Mesendoderm (in vitro differentiated cells): ENCODE measurements at regions not wholly inside any gene's neighbourhood (a gene's known extent, or its start where the extent isn't known, plus 50 kb on each side); places are given as distances from the start of the nearest gene placed in this dataset.

Experiments
- DNase-seq: peaks from one replicate; pipeline ENCODE4 v3.0.0; 2013
- H2AK5ac ChIP-seq: 2 replicates; pipeline ENCODE4 v1.6.1; 2013; ENCODE audit warnings: low read length, inconsistent platforms
- H2BK120ac ChIP-seq: 2 replicates; pipeline ENCODE4 v1.6.1; 2013; ENCODE audit warnings: low read depth, mild to moderate bottlenecking, low read length, moderate library complexity, mixed read lengths
- H2BK15ac ChIP-seq: replicated peaks from 2 replicates; pipeline ENCODE4 v1.6.1; 2013; ENCODE audit warnings: low read depth, mild to moderate bottlenecking, moderate library complexity
- H2BK5ac ChIP-seq: 2 replicates; pipeline ENCODE4 v1.6.1; 2013; ENCODE audit warnings: low read length, inconsistent platforms
- H3K18ac ChIP-seq: 2 replicates; pipeline ENCODE4 v1.6.1; 2013; ENCODE audit warnings: mild to moderate bottlenecking, low read length, mixed read lengths
- H3K23ac ChIP-seq: one replicate; pipeline ENCODE4 v1.6.1; 2013; ENCODE audit warnings: low read length
- H3K27ac ChIP-seq: 2 replicates; pipeline ENCODE4 v1.5.1; 2013; ENCODE audit warnings: low read depth, mild to moderate bottlenecking, inconsistent platforms, low read length, moderate library complexity
- H3K27me3 ChIP-seq: 2 replicates; pipeline ENCODE4 v1.6.1; 2013; ENCODE audit warnings: low read length, control low read depth, mild to moderate bottlenecking, inconsistent platforms; ENCODE audit not compliant: insufficient read depth, poor library complexity
- H3K36me3 ChIP-seq: 2 replicates; pipeline ENCODE4 v1.6.1; 2013; ENCODE audit warnings: low read length, inconsistent platforms; ENCODE audit not compliant: control insufficient read depth, insufficient read depth
- H3K4ac ChIP-seq: one replicate; pipeline ENCODE4 v1.6.1; 2013; ENCODE audit warnings: low read depth, mild to moderate bottlenecking, low read length, moderate library complexity
- H3K4me1 ChIP-seq: 2 replicates; pipeline ENCODE4 v1.6.1; 2013; ENCODE audit warnings: low read depth, low read length, inconsistent platforms; ENCODE audit not compliant: control insufficient read depth
- H3K4me2 ChIP-seq: 2 replicates; pipeline ENCODE4 v1.6.1; 2013; ENCODE audit warnings: low read length
- H3K4me3 ChIP-seq: 2 replicates; pipeline ENCODE4 v1.5.1; 2013; ENCODE audit warnings: mild to moderate bottlenecking, low read length
- H3K56ac ChIP-seq: one replicate; pipeline ENCODE4 v1.6.1; 2013; ENCODE audit warnings: low read length
- H3K79me1 ChIP-seq: 2 replicates; pipeline ENCODE4 v1.6.1; 2013; ENCODE audit warnings: low read length, inconsistent platforms
- H3K79me2 ChIP-seq: 2 replicates; pipeline ENCODE4 v1.6.1; 2013; ENCODE audit warnings: mild to moderate bottlenecking, low read length; ENCODE audit not compliant: control insufficient read depth, insufficient read depth
- H3K9ac ChIP-seq: 2 replicates; pipeline ENCODE4 v1.6.1; 2013; ENCODE audit warnings: low read length, inconsistent platforms
- H4K5ac ChIP-seq: one replicate; pipeline ENCODE4 v1.6.1; 2013; ENCODE audit warnings: low read length
- H4K8ac ChIP-seq: one replicate; pipeline ENCODE4 v1.6.1; 2013; ENCODE audit warnings: low read depth, mild to moderate bottlenecking, control low read depth, low read length, moderate library complexity
- WGBS: extraction: QIAGEN DNeasy Blood & Tissue Kit; methylation state at CpG from one replicate; pipeline ENCODE4 v1.1.7; 2013; ENCODE audit warnings: low lambda C conversion rate, missing lambda C conversion rate; ENCODE audit not compliant: insufficient coverage; ENCODE audit errors: extremely low coverage; 5-methylcytosine and 5-hydroxymethylcytosine counted together

- no peak overlapping the region for H2BK15ac ChIP-seq
- H3K27ac ChIP-seq = no peak overlapping the region
- no peak overlapping the region for H3K4me3 ChIP-seq
- no peak overlapping the region for H3K18ac ChIP-seq
- H3K4me1 ChIP-seq = no peaks in the 10 kb centered on the region
- H3K36me3 ChIP-seq = no peaks in the 10 kb centered on the region
- H4K5ac ChIP-seq = no peak overlapping the region
- no CpG with 5 or more reads among the region's 5 CpGs for WGBS
- H2BK120ac ChIP-seq = no peak overlapping the region
- H3K9ac ChIP-seq = no peak overlapping the region
- no peaks in the 10 kb centered on the region for H3K79me1 ChIP-seq
- H4K8ac ChIP-seq = no peak overlapping the region
- DNase-seq = no peak
- no peak overlapping the region for H3K23ac ChIP-seq
- no peak overlapping the region for H2BK5ac ChIP-seq
- no peak overlapping the region for H3K56ac ChIP-seq
- no peaks in the 10 kb centered on the region for H3K79me2 ChIP-seq
- no peak overlapping the region for H2AK5ac ChIP-seq
- H3K4ac ChIP-seq = no peak overlapping the region
- no peaks in the 10 kb centered on the region for H3K27me3 ChIP-seq
- no peak overlapping the region for H3K4me2 ChIP-seq
These were observed 121.6 kb upstream of the TBX20 start for GRCh38 chr7:35375516-35375915.

DNA sequence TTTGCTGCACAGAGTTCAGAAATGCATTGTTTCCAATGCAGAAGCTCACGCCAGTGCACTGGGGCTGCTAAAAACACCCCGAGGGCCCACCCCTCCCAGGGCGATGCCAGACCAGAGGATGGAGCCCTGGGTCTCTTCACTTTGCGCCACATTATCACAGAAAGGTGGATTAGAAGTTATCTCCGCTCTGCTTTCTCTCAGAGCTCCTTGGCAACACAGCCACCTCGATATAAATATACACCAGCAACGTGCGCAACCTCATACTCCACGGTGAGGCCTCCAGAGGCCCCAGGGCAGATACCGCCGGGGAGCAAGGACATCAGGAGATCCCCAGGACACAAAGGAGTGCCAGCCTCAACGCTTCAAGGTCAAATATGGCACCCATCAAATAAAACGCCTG is 121.0 kb upstream of the TBX20 start:
- H3K56ac ChIP-seq = no peak overlapping the region
- no peak overlapping the region for H3K4me3 ChIP-seq
- no peak overlapping the region for H4K8ac ChIP-seq
- peak; percentile 34 for DNase-seq
- WGBS = no CpG with 5 or more reads among the region's 13 CpGs
- H2BK15ac ChIP-seq = no peak overlapping the region
- no peaks in the 10 kb centered on the region for H3K4me1 ChIP-seq
- H3K4me2 ChIP-seq = no peak overlapping the region
- no peak overlapping the region for H3K23ac ChIP-seq
- H2BK120ac ChIP-seq = no peak overlapping the region
- no peak overlapping the region for H4K5ac ChIP-seq
- no peaks in the 10 kb centered on the region for H3K36me3 ChIP-seq
- no peaks in the 10 kb centered on the region for H3K27me3 ChIP-seq
- H3K9ac ChIP-seq = no peak overlapping the region
- no peak overlapping the region for H3K27ac ChIP-seq
- H3K18ac ChIP-seq = no peak overlapping the region
- H2BK5ac ChIP-seq = no peak overlapping the region
- no peak overlapping the region for H2AK5ac ChIP-seq
- no peak overlapping the region for H3K4ac ChIP-seq
- no peaks in the 10 kb centered on the region for H3K79me1 ChIP-seq
- no peaks in the 10 kb centered on the region for H3K79me2 ChIP-seq

DNA sequence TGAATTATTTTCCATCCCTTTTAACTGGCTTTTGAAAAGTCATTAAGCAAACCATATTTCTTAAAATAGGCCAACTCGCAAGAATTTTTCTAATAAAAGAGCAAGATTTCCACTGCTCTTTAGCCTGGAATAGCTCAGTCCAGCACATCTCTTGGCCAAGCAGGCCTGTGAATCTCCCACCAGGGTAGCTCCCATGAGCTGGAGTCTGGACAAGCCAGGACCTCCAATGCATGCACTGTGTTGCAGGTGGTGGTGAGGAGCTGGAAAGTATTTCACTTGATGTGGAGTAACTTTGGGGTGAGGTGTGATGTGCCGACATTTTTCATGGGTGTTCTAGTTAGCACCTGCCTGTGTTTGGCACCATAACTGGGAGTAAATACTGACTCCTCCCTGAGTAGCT is 117.3 kb upstream of the TBX20 start:
- no peaks in the 10 kb centered on the region for H3K79me1 ChIP-seq
- H4K8ac ChIP-seq = no peak overlapping the region
- no peak overlapping the region for H2BK120ac ChIP-seq
- H3K4me2 ChIP-seq = no peak overlapping the region
- no peak overlapping the region for H3K4me3 ChIP-seq
- no peak overlapping the region for H3K9ac ChIP-seq
- H3K27me3 ChIP-seq = no peaks in the 10 kb centered on the region
- H3K56ac ChIP-seq = no peak overlapping the region
- no CpG with 5 or more reads among the region's 2 CpGs for WGBS
- peaks cover 7% of the 10 kb centered on the region for H3K4me1 ChIP-seq
- H3K23ac ChIP-seq = no peak overlapping the region
- H3K18ac ChIP-seq = no peak overlapping the region
- no peak for DNase-seq
- H4K5ac ChIP-seq = no peak overlapping the region
- H3K79me2 ChIP-seq = no peaks in the 10 kb centered on the region
- no peak overlapping the region for H2BK15ac ChIP-seq
- H3K4ac ChIP-seq = no peak overlapping the region
- H2AK5ac ChIP-seq = no peak overlapping the region
- H3K36me3 ChIP-seq = no peaks in the 10 kb centered on the region
- H3K27ac ChIP-seq = no peak overlapping the region
- H2BK5ac ChIP-seq = no peak overlapping the region

DNA sequence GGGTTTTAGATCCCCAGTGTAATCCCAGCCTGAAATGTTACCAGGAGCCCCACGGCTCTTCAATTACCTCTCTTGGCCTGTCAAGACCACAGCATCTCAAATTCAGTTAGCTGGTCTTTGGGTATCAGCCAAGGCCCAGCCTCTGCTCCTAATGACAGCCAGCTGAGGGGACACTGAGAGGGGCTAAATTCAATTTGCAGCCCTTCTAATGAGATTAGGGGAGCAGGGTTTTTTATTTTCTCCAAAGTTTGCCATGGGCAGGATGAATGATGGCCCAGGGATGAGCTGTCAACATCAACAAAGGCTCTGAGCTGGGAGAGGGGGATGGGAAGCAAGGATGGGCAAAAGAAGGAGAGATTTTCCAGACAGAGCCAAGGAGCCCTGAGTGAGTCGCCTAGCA is 116.8 kb upstream of the TBX20 start:
- Histone ChIP-seq H3K27me3 (no peaks in the 10 kb centered on the region), H2BK5ac (no peak overlapping the region), H3K27ac (no peak overlapping the region), H2BK120ac (no peak overlapping the region), H3K18ac (no peak overlapping the region), H3K79me1 (no peaks in the 10 kb centered on the region), H3K4me1 (peaks cover 8% of the 10 kb centered on the region), H3K4me2 (no peak overlapping the region), H4K5ac (no peak overlapping the region), H3K4ac (no peak overlapping the region), H2BK15ac (no peak overlapping the region), H4K8ac (no peak overlapping the region), H3K4me3 (no peak overlapping the region), H3K23ac (no peak overlapping the region), H3K79me2 (no peaks in the 10 kb centered on the region), H3K36me3 (no peaks in the 10 kb centered on the region), H2AK5ac (no peak overlapping the region), H3K56ac (no peak overlapping the region), H3K9ac (no peak overlapping the region)
- WGBS = no CpG with 5 or more reads among the region's 2 CpGs
- no peak for DNase-seq

DNA sequence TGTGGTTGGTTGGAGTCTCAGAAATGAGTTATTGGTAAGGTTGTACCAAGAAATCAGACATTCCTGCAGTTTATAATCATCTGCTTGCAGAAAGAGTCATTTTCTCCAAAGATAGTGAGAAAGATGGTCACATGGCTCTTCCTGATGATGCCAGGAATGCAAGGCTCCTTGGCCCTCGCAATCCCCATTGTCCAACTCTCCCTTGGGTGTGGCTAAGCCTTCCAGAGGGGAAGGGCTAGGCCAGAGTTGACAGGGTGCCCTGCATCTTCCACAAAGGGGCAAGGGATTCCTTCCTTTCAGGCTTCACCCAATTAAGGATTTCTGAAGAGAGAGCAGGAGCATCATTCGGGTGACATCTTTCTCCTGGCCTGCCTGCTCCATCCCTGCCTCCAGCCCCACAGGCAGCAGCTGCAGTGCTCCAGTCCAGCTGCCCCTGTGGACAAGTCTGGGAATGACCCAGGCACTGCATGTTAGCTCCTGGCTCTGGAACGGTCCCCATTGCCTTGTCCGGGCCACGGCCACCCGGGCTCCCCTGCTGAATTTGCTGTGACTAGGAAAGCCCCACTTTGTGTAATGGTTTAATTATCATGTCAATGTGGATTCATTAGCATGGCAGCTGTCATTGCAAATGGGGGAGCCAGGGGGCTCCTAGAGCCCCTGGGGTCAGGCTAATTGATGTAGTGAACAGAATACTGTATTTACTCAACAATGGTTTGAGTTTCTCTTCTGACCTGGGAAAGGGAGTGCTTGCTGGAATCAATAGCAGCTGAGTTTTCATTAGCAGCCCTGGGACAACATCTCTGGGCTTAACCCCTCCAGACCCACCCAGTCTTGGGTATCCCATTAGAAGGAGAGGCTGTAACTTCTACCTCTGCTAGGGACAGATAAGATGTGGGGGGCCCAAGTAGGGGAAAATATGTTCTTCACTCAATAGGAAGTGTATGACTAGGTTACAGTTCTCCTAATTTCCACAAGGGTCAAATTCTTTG is 112.6 kb upstream of the TBX20 start:
- Histone ChIP-seq H2BK15ac (no peak overlapping the region), H3K79me2 (no peaks in the 10 kb centered on the region), H3K27me3 (no peaks in the 10 kb centered on the region), H4K5ac (no peak overlapping the region), H3K4me1 (peaks cover 8% of the 10 kb centered on the region), H3K56ac (no peak overlapping the region), H3K79me1 (no peaks in the 10 kb centered on the region), H2BK5ac (no peak overlapping the region), H3K23ac (no peak overlapping the region), H2BK120ac (no peak overlapping the region), H3K9ac (no peak overlapping the region), H3K36me3 (no peaks in the 10 kb centered on the region), H3K4me3 (no peak overlapping the region), H3K27ac (no peak overlapping the region), H2AK5ac (no peak overlapping the region), H4K8ac (no peak overlapping the region), H3K4me2 (no peak overlapping the region), H3K18ac (no peak overlapping the region), H3K4ac (no peak overlapping the region)
- no CpG with 5 or more reads among the region's 6 CpGs for WGBS
- peak; percentile 22 for DNase-seq
